C4-2B (cell line): ENCODE measurements at regions not wholly inside any gene's neighbourhood (a gene's known extent, or its start where the extent isn't known, plus 50 kb on each side); places are given as distances from the start of the nearest gene placed in this dataset.

Experiments
- CTCF ChIP-seq: fragments of 450-650 bp; conservative IDR thresholded peaks from 2 replicates; pipeline ENCODE4 v1.5.1; 2017; ENCODE audit warnings: mild to moderate bottlenecking
- ZFX ChIP-seq: fragments of 450-650 bp; IDR thresholded peaks from 2 replicates; pipeline ENCODE4 v1.6.1; 2017

DNA sequence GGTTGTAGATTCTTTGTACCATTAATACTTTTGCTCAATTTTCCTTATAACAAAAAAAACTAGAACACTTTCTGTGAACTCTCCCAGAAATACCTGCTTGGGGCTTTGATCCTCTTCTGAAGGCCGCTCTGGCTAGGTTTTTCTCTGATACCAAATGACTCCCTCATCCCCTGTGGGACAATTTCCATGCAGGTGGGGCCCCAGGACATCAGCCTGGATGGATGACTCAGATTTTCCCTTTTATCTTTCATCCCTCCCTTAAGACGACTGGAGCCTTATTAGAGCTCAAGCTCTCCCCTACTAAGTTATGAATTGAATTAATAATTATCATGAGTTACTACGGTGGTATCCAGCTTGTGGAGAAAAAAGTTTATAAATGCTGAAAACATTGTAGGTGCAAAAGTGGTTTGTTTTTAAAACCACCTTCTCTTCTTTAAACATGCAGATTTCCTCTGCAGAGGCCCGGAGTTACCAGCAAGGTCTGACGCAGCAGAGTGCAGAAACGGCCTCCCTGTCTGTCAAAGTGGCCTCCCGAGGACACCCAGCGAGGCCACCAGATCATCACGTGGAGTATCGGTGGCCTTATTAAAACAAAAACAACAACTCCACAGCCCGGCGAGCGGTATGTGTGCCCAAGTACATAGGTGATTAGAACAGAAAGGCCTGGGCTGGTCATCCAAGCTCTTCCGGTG lies 50.8 kb upstream of the IRX4 start:
- TF ChIP-seq CTCF (no peak), ZFX (no peak)
